Osteocyte (in vitro differentiated cells): ENCODE measurements at regions not wholly inside any gene's neighbourhood (a gene's known extent, or its start where the extent isn't known, plus 50 kb on each side); places are given as distances from the start of the nearest gene placed in this dataset.
A peak's percentile ranks its signal among the peaks of the same experiment; 100 is the strongest.

Source experiments
- DNase-seq: peaks from one replicate; pipeline ENCODE4 v3.0.0; 2021; ENCODE audit warnings: mixed read lengths; ENCODE audit not compliant: unreplicated experiment; ENCODE audit errors: extremely low spot score
- H3K27ac Mint-ChIP-seq: one replicate; pipeline ENCODE4 v1.8.0; 2021; ENCODE audit warnings: mild to moderate bottlenecking, mixed read lengths; ENCODE audit not compliant: unreplicated experiment
- H3K27me3 Mint-ChIP-seq: one replicate; pipeline ENCODE4 v1.8.0; 2021; ENCODE audit warnings: mixed read lengths; ENCODE audit not compliant: unreplicated experiment
- H3K36me3 Mint-ChIP-seq: one replicate; pipeline ENCODE4 v1.8.0; 2021; ENCODE audit warnings: mixed read lengths; ENCODE audit not compliant: unreplicated experiment
- H3K4me1 Mint-ChIP-seq: one replicate; pipeline ENCODE4 v1.8.0; 2021; ENCODE audit warnings: mixed read lengths; ENCODE audit not compliant: unreplicated experiment
- H3K4me3 Mint-ChIP-seq: one replicate; pipeline ENCODE4 v1.8.0; 2021; ENCODE audit warnings: mild to moderate bottlenecking, moderate library complexity, mixed read lengths; ENCODE audit not compliant: unreplicated experiment
- H3K9me3 Mint-ChIP-seq: one replicate; pipeline ENCODE4 v1.8.0; 2021; ENCODE audit warnings: mixed read lengths; ENCODE audit not compliant: unreplicated experiment
- TF ChIP-seq, protein P1 (sequence below): fragments of 200-600 bp; sonication (generic); IDR thresholded peaks from 2 replicates; pipeline ENCODE4 v1.5.0; 2021; ENCODE audit warnings: antibody characterized with exemption, mild to moderate bottlenecking, moderate library complexity

DNA sequence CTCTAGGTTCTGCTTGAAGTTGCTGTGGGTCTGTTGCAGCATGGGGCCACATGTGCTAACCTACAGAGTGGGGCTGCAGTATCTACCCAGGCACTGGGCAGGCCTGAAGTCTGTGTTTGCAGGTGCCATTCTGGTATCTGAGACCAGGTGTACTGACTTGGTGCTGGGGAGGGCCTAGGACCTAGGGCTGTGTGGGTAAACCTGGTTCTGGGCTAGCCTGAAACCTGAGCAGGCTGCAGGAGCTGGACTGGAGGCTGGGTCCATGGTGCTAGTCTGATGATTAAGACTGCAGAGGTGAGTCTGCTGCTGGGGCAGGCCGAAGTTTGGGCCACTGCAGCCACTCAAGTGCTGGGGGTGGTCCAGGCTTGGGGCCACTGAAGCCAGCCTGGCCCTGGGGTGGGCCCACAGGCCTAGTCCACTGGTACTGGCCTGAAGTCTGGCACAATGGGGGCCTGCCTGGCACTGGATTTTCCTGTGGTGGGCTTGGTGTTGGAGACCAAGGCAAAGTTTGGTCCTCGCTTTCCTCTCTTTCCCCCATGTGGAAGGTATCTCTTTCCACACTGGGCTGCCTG is 310.6 kb downstream of the NDFIP2 start:
- Mint-ChIP-seq H3K4me1 (no peaks in the 10 kb centered on the region), H3K4me3 (no peak overlapping the region), H3K36me3 (peaks cover 6% of the 10 kb centered on the region), H3K9me3 (peaks cover 15% of the 10 kb centered on the region), H3K27ac (no peak overlapping the region), H3K27me3 (no peaks in the 10 kb centered on the region)
- TF ChIP-seq, protein P1, sequence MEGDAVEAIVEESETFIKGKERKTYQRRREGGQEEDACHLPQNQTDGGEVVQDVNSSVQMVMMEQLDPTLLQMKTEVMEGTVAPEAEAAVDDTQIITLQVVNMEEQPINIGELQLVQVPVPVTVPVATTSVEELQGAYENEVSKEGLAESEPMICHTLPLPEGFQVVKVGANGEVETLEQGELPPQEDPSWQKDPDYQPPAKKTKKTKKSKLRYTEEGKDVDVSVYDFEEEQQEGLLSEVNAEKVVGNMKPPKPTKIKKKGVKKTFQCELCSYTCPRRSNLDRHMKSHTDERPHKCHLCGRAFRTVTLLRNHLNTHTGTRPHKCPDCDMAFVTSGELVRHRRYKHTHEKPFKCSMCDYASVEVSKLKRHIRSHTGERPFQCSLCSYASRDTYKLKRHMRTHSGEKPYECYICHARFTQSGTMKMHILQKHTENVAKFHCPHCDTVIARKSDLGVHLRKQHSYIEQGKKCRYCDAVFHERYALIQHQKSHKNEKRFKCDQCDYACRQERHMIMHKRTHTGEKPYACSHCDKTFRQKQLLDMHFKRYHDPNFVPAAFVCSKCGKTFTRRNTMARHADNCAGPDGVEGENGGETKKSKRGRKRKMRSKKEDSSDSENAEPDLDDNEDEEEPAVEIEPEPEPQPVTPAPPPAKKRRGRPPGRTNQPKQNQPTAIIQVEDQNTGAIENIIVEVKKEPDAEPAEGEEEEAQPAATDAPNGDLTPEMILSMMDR, result no peak
- DNase-seq, result no peak

DNA sequence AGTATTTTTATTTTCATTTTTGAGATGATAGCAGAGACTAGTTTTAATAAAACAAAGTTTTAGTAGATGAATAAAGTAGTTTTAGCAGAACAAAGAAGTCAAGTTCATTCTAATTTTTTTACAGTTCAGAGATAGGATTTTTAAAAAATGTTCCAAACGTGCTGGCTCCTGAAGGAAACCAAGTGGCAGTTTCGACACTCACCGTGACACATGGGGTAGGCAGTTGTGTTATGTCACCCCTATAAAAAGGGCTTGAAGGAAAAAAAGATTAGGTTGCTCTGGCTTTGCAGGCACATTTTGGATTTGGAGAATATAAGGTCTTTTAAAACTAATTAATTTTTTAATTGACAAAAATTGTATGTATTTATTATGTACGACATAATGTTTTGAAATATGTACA is 305.2 kb downstream of the NDFIP2 start:
- peaks cover 16% of the 10 kb centered on the region for H3K9me3 Mint-ChIP-seq
- no peak for DNase-seq
- H3K4me3 Mint-ChIP-seq, result no peak overlapping the region
- TF ChIP-seq, protein P1, result no peak
- no peak overlapping the region for H3K27ac Mint-ChIP-seq
- H3K27me3 Mint-ChIP-seq, result no peaks in the 10 kb centered on the region
- H3K36me3 Mint-ChIP-seq, result peaks cover 4% of the 10 kb centered on the region
- peaks cover 19% of the 10 kb centered on the region for H3K4me1 Mint-ChIP-seq

DNA sequence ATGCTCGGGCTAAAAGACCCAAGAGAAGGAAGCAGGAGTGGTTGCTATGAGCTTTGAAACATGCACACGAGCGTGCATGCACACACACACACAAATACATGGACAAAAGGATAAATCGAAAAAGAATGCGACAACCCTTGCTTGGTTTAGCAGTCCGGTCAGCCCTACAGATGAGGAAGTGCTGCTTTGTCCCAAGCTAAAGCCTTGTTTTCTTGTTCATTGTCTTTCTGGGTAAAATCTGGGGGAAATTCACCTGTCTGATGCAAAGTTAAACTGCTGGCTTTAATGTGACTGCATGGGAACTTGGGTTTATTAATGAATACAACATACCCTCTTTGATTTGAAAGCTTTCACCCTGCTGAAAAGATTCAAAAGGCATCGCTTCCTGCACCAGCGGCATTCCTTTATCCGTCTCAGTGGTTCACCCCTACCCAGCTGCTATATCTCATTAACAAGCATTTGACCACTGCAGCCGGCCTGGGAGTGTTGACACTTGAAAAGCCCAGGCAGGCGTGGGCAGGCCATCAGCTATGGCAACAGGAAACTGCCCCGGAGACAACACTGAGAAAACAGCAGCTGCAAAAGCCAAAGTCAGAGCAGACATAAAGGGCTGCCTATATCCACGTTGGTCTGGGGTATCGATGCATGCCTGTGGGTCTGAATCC is 301.7 kb downstream of the NDFIP2 start:
- H3K36me3 Mint-ChIP-seq, result no peaks in the 10 kb centered on the region
- H3K4me3 Mint-ChIP-seq, result peak overlapping the region; percentile 30
- peaks cover 6% of the 10 kb centered on the region for H3K9me3 Mint-ChIP-seq
- TF ChIP-seq, protein P1, result no peak
- DNase-seq, result no peak
- H3K27ac Mint-ChIP-seq, result peak overlapping the region; percentile 83
- no peaks in the 10 kb centered on the region for H3K27me3 Mint-ChIP-seq
- peaks cover 32% of the 10 kb centered on the region for H3K4me1 Mint-ChIP-seq

DNA sequence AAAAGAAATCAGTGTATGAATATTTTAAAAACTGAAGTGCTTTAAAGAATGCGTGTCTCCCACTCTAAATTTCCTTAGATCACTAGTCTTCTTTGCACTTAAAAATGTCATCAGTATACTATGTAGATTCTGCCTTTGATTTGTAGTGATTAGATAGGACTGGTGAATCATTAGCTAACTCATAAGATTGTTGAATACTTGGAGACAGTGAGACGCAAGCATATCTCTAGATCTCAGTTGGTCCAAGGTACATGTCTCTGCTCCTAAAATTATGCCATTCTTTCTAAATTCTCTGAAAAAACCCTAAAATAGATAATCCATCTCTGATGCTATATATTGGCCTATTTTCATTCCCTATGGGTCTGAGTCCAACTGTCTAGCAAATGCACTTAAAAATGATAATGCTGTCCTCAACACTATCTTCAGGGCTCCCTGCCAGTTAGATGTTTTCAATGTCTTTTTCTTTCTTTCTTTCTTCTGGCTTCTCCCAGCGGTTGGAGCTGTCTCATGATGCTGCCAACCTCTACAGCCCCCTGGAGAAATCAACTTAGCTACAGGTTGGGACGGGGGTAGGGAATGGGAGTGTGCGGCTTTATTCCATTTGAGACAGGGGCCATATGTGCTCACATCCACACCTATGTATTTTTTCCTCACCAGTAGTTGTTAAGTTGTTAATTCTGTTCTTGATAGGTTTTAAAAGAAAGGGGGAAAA is 301.0 kb downstream of the NDFIP2 start:
- no peak for DNase-seq
- H3K27ac Mint-ChIP-seq, result peak overlapping the region; percentile 83
- H3K4me3 Mint-ChIP-seq, result no peak overlapping the region
- H3K4me1 Mint-ChIP-seq, result peaks cover 35% of the 10 kb centered on the region
- no peaks in the 10 kb centered on the region for H3K27me3 Mint-ChIP-seq
- TF ChIP-seq, protein P1, result no peak
- no peaks in the 10 kb centered on the region for H3K36me3 Mint-ChIP-seq
- peaks cover 4% of the 10 kb centered on the region for H3K9me3 Mint-ChIP-seq

DNA sequence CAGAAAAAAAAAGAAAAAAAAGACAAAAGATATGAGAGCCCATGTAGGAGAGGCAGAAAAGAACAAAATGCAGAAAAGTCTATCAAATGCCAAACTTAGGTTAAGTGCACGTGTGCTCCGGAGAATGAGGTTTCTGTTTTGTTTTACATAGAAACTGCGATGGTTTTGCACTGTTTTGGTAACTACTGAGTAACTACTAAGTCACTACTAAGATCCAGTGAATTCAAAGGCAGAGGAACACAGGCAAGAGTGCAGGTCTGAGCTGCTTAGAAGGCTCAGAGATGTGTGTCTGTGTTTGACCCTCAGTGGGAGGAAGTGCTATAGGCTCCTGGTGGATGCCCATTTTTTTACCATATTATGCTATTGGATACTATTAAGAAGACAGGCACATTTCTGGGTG is 299.3 kb downstream of the NDFIP2 start:
- Mint-ChIP-seq H3K9me3 (no peaks in the 10 kb centered on the region), H3K36me3 (no peaks in the 10 kb centered on the region), H3K27ac (peak overlapping the region; percentile 32), H3K27me3 (no peaks in the 10 kb centered on the region), H3K4me3 (no peak overlapping the region), H3K4me1 (peaks cover 50% of the 10 kb centered on the region)
- DNase-seq, result no peak
- TF ChIP-seq, protein P1, result no peak
